ENCODE measurements at regions not wholly inside any gene's neighbourhood (a gene's known extent, or its start where the extent isn't known, plus 50 kb on each side); places are given as distances from the start of the nearest gene placed in this dataset.

DNA sequence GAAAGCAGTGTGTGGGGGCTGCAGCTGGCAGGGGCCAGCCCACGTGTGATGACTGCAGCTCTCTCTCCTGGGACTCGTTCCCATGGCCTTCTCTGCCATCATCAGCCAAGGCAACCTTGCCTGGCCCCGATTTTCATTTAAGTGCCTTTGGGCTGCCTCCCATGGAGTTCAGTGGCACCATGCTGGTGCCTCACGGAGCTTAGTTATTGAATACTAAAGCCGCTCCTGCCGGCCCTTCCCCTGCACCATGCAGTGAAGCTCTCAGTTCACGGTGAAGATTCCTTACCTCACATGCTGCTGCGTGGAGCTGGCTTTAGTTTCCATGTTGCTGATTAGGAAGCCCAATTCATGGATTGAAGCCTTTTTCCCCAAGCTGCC, 141.5 kb upstream of the EEPD1 start:
- Mint-ChIP-seq H3K4me3 (no peak overlapping the region), H3K9me3 (no peaks in the 10 kb centered on the region), H3K36me3 (ENCODE audit: insufficient read depth) (peaks cover 4% of the 10 kb centered on the region), H3K27me3 (peaks cover 6 to 25% of the 10 kb centered on the region in 2 donors), H3K4me1 (ENCODE audit: low read depth in 2 of 2) (no peaks in the 10 kb centered on the region), H3K27ac (no peak overlapping the region)
- ATAC-seq (replicated peaks) (no peak), DNase-seq (no peak)

DNA sequence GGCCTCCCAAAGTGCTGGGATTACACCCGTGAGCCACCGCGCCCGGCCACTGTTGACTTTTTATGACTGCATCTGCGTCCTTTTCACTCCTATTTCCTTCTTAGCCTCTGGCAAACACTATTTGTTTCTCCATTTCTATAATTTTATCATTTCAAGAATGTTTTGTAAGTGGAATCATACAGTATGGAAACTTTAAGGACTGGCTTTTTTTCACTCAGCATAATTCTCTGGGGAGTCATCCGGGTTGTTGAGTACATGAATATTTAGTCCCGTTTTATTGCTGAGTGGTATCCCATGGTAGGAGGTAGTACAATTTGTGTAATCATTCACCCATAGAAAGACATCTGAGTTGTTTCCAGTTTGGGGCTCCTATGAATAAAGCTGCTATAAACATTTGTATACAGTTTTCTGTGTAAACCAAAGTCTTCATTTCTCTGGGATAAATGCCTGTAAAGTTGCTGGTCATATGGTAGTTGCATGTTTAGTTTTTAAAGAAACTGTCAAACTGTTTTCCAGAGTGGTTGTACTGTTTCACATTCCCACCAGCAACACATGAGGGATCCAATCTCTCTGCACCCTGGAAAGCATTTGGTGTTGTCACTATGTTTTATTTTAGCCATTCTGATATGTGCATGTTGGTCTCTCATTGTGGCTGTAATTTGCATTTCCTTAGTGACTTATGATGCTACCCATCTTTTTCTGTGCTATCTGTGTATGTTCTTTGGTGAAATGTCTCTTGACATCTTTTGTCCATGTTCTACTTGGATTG, 139.6 kb upstream of the EEPD1 start:
- H3K27me3 Mint-ChIP-seq: peaks cover 6 to 25% of the 10 kb centered on the region in 2 donors
- DNase-seq (no peak), ATAC-seq (replicated peaks) (no peak)
- no peaks in the 10 kb centered on the region for H3K4me1 Mint-ChIP-seq (ENCODE audit: low read depth in 2 of 2)
- H3K4me3 Mint-ChIP-seq: no peak overlapping the region
- H3K27ac Mint-ChIP-seq: no peak overlapping the region
- no peaks in the 10 kb centered on the region for H3K9me3 Mint-ChIP-seq
- peaks cover 4% of the 10 kb centered on the region for H3K36me3 Mint-ChIP-seq (ENCODE audit: insufficient read depth)

DNA sequence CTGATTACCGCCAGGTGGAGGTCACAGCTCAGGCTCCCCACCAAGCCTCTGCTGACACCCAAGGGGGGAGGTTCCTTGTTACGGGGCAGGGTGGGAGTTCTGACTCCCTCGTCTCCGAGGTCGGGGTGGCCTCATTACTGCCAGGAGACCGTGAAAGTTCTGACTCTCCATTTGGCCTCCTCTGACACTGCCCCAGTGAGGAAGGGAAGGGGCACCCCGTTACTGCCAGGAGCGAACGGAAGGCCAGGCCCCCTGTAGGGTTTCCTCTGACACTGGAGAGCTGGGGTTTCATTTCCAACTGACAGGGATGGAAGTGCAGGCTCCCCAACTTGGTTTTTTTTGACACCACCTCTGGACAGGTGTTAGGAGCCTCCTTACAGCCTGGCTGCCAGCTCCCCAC, 138.1 kb upstream of the EEPD1 start:
- peaks cover 6 to 24% of the 10 kb centered on the region in 2 donors for H3K27me3 Mint-ChIP-seq
- DNase-seq (no peak), ATAC-seq (replicated peaks) (no peak)
- peaks cover 4% of the 10 kb centered on the region for H3K36me3 Mint-ChIP-seq (ENCODE audit: insufficient read depth)
- no peak overlapping the region for H3K4me3 Mint-ChIP-seq
- no peaks in the 10 kb centered on the region for H3K9me3 Mint-ChIP-seq
- no peak overlapping the region for H3K27ac Mint-ChIP-seq
- H3K4me1 Mint-ChIP-seq (ENCODE audit: low read depth in 2 of 2): no peaks in the 10 kb centered on the region

DNA sequence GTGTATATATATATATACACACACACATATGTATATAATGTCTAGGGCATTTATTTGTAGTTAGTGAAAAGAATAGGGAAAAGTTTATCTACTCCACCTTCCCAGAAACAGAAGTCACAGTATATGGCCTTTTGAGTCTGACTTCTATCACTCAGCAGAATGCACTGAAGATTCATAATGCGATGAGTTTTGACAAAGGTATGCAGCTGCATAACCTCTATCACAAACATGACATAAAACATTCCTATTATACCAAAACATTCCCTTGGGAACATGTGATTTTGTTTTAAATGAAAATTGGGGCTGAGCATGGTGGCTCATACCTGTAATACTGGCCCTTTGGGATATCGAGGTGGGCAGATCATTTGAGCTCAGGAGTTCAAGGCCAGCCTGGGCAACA, 137.3 kb upstream of the EEPD1 start:
- Mint-ChIP-seq H3K36me3 (ENCODE audit: insufficient read depth) (peaks cover 4% of the 10 kb centered on the region), H3K27me3 (peaks cover 6 to 16% of the 10 kb centered on the region in 2 donors), H3K9me3 (no peaks in the 10 kb centered on the region), H3K4me1 (ENCODE audit: low read depth in 2 of 2) (no peaks in the 10 kb centered on the region), H3K27ac (no peak overlapping the region), H3K4me3 (no peak overlapping the region)
- no peak for ATAC-seq (replicated peaks)
- no peak for DNase-seq

DNA sequence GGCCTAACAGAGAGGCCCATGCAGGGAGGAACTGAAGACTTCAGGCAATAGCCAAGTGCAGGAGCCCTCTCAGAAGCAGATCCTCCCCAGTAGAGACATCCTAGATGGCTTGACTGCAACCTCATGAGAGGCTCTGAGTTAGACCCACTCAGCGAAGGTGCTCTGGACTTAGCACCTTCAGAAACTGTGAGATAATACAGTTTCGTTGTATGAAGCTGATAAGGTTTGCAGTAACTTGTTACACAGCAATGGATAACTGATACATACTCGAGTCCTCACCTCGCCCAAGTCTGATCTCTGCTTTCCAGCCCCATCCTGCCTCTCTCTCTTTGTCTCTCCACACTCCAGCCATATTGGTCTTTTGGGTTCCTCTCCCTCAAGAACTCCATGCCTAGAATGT, 136.4 kb upstream of the EEPD1 start:
- Mint-ChIP-seq H3K4me3 (no peak overlapping the region), H3K4me1 (ENCODE audit: low read depth in 2 of 2) (no peaks in the 10 kb centered on the region), H3K27me3 (peaks cover 0 to 11% of the 10 kb centered on the region in 2 donors), H3K27ac (no peak overlapping the region), H3K9me3 (no peaks in the 10 kb centered on the region), H3K36me3 (ENCODE audit: insufficient read depth) (peaks cover 4% of the 10 kb centered on the region)
- no peak for DNase-seq
- ATAC-seq (replicated peaks): no peak

DNA sequence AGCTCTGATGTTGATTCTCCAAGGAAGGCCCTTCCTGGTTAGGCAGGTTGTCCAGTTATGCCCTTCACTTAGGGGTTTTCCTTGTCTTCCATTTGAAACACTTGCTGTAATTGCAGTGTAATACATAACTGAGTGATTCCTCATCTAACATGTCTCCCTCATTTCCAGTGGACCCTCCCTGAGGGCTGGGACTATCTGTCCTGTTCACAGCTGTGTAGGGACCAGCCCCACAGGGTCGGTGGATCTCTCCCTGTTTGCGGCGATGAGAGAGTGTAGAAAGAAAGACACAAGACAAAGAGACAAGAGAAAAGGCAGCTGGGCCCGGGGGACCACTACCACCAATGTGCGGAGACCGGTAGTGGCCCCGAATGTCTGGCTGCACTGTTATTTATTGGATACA, 135.9 kb upstream of the EEPD1 start:
- Mint-ChIP-seq H3K9me3 (no peaks in the 10 kb centered on the region), H3K36me3 (ENCODE audit: insufficient read depth) (peaks cover 5% of the 10 kb centered on the region), H3K4me1 (ENCODE audit: low read depth in 2 of 2) (no peaks in the 10 kb centered on the region), H3K4me3 (no peak overlapping the region), H3K27ac (no peak overlapping the region), H3K27me3 (peaks cover 5 to 15% of the 10 kb centered on the region in 2 donors)
- no peak for DNase-seq
- ATAC-seq (replicated peaks): no peak

DNA sequence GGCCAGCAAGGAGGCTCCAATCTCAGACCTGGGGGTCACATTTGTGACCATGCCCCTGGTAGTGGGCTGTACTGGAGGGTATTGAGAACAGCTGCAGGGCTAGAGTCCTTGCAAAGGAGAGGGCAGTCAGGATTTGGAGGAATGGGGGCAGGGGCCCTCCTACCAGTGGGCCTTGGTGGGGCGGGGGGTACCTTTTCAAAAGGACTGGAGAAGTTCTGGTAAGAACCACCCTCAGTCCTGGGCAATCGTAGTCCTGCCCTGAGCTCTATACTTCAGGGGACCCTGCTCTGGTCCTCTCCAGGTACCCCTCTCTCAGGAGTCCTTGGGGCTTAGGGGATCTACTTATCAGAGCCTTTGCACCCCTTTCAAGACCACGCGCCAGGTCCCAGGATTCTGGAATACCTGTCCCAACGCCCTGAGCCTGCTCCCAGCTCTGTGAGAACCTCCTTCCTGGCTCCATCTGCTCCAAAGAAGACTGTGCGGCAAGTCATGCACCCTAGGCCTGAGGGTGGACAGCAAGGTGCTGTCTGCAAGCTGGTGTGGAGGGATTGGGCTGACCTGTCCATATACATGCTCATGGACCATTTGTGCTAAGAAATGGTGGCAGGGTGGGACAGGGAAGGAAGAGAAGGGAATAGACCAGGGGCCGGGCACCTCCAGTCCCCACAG, 134.1 kb upstream of the EEPD1 start:
- H3K4me3 Mint-ChIP-seq: no peak overlapping the region
- H3K27me3 Mint-ChIP-seq: peaks cover 11 to 13% of the 10 kb centered on the region in 2 donors
- DNase-seq: no peak
- no peak for ATAC-seq (replicated peaks)
- peaks cover 6% of the 10 kb centered on the region for H3K36me3 Mint-ChIP-seq (ENCODE audit: insufficient read depth)
- no peaks in the 10 kb centered on the region for H3K9me3 Mint-ChIP-seq
- no peaks in the 10 kb centered on the region for H3K4me1 Mint-ChIP-seq (ENCODE audit: low read depth in 2 of 2)
- no peak overlapping the region for H3K27ac Mint-ChIP-seq

DNA sequence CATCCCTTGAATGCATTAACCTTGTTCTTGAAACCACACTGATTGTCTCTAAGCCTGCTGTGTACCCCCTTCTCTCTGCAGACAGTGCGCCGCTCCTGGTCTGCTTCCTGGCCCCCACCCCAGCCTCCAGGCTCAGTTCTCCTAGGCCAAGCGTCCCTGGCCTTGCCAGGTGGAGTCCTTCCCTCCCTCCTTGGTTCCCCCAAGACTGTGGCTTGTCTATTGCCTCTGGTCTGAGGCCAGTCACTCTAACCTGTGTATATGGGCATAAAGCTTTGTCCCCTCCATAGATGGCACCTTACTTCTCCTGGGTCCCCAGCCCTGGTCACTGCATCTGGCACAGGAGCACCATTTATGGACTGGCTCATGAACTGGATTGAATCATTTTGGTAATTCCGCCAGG, 133.5 kb upstream of the EEPD1 start:
- Mint-ChIP-seq H3K9me3 (no peaks in the 10 kb centered on the region), H3K36me3 (ENCODE audit: insufficient read depth) (peaks cover 6% of the 10 kb centered on the region), H3K4me3 (no peak overlapping the region), H3K4me1 (ENCODE audit: low read depth in 2 of 2) (no peaks in the 10 kb centered on the region), H3K27me3 (peaks cover 11 to 19% of the 10 kb centered on the region in 2 donors), H3K27ac (peak overlapping the region in 1 of 2 donors; percentile 15)
- ATAC-seq (replicated peaks) (no peak), DNase-seq (no peak)

DNA sequence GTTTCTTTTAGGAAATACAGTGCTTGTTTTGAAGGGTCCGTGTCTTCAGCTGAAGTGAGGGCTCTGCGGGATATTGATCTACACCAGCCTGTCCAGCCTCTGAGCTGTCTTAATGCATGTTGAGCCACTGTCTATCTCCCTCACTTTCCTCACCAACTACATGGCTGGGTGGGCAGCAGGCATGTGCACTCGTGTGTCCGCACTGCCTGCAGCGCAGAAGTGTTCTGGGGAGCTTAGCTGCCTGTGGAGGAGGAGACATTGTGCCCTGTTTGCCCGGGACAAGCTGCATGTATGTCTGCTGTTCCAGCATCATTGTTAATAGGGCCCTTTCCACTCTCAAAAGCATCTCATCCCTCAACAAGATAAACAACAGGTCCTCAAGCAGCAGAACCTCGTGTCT, 133.1 kb upstream of the EEPD1 start:
- peak overlapping the region in 1 of 2 donors; percentile 15 for H3K27ac Mint-ChIP-seq
- DNase-seq (no peak), ATAC-seq (replicated peaks) (no peak)
- no peak overlapping the region for H3K4me3 Mint-ChIP-seq
- no peaks in the 10 kb centered on the region for H3K9me3 Mint-ChIP-seq
- H3K36me3 Mint-ChIP-seq (ENCODE audit: insufficient read depth): peaks cover 6% of the 10 kb centered on the region
- H3K27me3 Mint-ChIP-seq: peaks cover 11 to 23% of the 10 kb centered on the region in 2 donors
- H3K4me1 Mint-ChIP-seq (ENCODE audit: low read depth in 2 of 2): no peaks in the 10 kb centered on the region

DNA sequence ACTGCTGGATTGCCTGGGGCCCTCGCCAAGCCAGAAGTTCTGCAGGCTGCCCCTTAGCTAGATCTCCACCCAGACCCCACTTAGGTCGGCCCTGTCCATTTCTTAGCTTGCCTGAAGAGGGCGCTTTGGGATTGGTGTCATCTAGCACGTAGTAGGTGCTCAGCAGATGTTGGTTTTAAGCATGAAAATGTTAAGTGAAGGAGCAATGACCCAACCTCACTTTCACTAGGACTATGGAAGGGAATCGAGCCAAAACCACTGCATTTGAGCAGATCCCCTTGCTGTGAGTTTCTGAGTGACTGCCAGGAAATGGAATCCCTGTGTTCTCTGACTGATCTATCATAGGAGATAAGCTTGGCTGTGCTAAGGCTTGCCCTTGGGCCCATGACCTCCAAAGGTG, 131.7 kb upstream of the EEPD1 start:
- H3K27me3 Mint-ChIP-seq: peaks cover 11 to 28% of the 10 kb centered on the region in 2 donors
- H3K9me3 Mint-ChIP-seq: no peaks in the 10 kb centered on the region
- ATAC-seq (replicated peaks) (no peak), DNase-seq (no peak)
- H3K36me3 Mint-ChIP-seq (ENCODE audit: insufficient read depth): peaks cover 3% of the 10 kb centered on the region
- H3K4me1 Mint-ChIP-seq (ENCODE audit: low read depth in 2 of 2): no peaks in the 10 kb centered on the region
- no peak overlapping the region for H3K27ac Mint-ChIP-seq
- H3K4me3 Mint-ChIP-seq: no peak overlapping the region

DNA sequence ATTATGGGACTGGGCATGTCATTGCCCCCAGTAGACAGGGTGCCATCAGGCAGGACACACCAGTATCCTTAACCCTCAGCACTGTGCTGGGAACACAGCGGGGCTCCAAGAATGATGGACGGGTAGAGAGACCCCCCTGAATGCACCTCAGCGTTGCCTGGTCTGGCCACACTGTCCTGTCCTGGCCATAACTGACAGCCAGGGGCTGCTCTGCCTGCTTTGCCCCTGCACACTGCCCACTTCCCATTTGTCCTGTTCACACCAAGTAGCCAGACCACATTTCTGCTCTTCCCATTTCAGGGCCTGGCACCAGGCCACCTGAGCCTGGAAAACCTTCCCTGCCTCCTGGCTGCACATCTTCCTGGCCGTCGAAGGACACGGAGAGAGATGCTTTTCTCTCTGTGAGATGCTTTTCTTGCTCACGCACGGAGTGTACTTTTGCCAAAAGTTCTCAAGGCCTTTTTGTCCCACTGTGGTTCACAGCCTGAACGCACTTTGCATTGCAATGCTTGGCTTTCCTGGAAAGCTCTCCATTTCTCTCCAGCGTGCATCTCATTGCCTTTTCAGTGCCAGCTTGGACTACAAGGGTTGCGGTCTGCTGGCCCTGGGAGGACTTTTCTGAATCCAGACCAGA, 131.0 kb upstream of the EEPD1 start:
- H3K4me1 Mint-ChIP-seq (ENCODE audit: low read depth in 2 of 2): no peaks in the 10 kb centered on the region
- H3K4me3 Mint-ChIP-seq: no peak overlapping the region
- DNase-seq: no peak
- H3K9me3 Mint-ChIP-seq: no peaks in the 10 kb centered on the region
- peaks cover 16 to 34% of the 10 kb centered on the region in 2 donors for H3K27me3 Mint-ChIP-seq
- no peak overlapping the region for H3K27ac Mint-ChIP-seq
- ATAC-seq (replicated peaks): no peak
- H3K36me3 Mint-ChIP-seq (ENCODE audit: insufficient read depth): peaks cover 3% of the 10 kb centered on the region

DNA sequence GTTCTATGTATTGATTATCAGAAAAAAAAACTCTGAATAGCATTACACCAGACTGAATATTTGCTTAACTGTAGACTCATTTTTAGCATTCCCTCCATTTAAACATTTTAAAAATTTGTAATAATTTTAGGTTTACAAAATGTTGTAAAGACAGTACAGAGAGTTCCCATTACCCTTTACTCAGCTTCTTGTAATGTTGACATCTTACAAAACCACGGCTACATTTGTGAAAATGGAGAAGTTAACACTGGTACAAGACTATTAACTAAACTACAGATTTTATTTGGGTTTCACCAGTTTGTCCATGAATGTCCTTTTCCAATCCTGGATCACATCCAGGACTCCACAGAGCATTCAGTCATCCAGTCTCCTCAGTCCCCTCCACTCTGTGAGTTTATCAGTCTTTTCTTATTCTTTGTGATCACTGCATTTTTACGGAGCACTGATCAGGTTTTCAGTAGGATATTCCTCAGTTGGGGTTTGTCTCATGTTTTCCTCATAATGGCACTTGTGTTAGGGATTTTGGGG, 130.0 kb upstream of the EEPD1 start:
- Mint-ChIP-seq H3K4me1 (ENCODE audit: low read depth in 2 of 2) (no peaks in the 10 kb centered on the region), H3K36me3 (ENCODE audit: insufficient read depth) (peaks cover 3% of the 10 kb centered on the region), H3K27ac (no peak overlapping the region), H3K4me3 (no peak overlapping the region), H3K27me3 (peaks cover 26 to 45% of the 10 kb centered on the region in 2 donors), H3K9me3 (no peaks in the 10 kb centered on the region)
- ATAC-seq (replicated peaks) (no peak), DNase-seq (no peak)

DNA sequence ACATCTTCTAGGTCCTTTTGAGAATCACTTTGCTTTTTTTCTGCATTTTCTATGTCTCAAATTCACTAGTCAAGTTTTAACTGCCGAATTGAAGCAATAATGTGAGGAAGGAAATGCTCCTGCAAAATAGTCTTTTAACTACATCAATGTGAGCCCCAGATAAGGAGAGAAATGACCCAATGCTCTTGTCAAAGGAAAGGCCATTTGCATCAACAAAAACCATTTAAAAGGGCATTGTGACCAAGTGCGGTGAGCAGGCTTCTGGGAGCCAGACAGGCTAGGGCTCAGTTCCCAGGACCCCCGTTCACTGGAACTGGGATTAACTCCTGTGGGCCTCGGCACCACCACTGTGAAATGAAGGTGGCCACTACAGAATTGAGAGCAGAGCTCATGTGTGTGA, 127.9 kb upstream of the EEPD1 start:
- Mint-ChIP-seq H3K27ac (no peak overlapping the region), H3K27me3 (peaks cover 41 to 57% of the 10 kb centered on the region in 2 donors), H3K4me1 (ENCODE audit: low read depth in 2 of 2) (no peaks in the 10 kb centered on the region), H3K36me3 (ENCODE audit: insufficient read depth) (peaks cover 3% of the 10 kb centered on the region), H3K9me3 (no peaks in the 10 kb centered on the region), H3K4me3 (no peak overlapping the region)
- no peak for DNase-seq
- ATAC-seq (replicated peaks): no peak

DNA sequence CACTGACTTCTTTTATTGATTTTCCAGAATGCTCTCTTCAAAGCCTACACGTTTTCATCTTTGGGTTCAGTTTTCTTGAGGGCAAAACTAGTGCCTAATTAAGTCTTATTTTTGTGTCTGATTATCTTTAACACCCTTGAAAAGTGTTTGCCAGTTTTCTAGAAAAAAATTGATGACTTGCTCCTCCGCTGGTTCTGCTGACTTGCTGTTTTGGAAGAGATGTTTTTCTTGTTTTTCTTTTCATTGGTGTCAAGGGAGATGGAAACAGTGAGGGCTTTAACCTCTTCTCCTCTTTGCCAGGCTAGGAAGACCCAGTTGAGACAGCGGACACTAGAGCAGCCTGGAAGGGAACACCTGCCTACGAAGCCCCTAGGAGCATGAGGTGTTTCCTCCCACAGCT, 123.7 kb upstream of the EEPD1 start:
- Mint-ChIP-seq H3K27me3 (peaks cover 56 to 73% of the 10 kb centered on the region in 2 donors), H3K27ac (no peak overlapping the region), H3K4me3 (no peak overlapping the region), H3K9me3 (no peaks in the 10 kb centered on the region), H3K36me3 (ENCODE audit: insufficient read depth) (no peaks in the 10 kb centered on the region), H3K4me1 (ENCODE audit: low read depth in 2 of 2) (no peaks in the 10 kb centered on the region)
- no peak for DNase-seq
- ATAC-seq (replicated peaks): no peak

All from effector memory CD8-positive, alpha-beta T cell (primary cell).